Psoas muscle (tissue), 7 donors: ENCODE measurements at regions not wholly inside any gene's neighbourhood (a gene's known extent, or its start where the extent isn't known, plus 50 kb on each side); places are given as distances from the start of the nearest gene placed in this dataset.

Source experiments
- ATAC-seq, 4 donors: fragments of 200-7000 bp; cut with Tn5 transposase; one replicate each; pipeline ENCODE4 v1.9.1; 2020; ENCODE audit warnings: moderate library complexity in 3 of 4, mild to moderate bottlenecking in 2 of 4
- DNase-seq, 2 donors: peaks; one replicate each; pipeline ENCODE4 v3.0.0-alpha.2; 2020
- H3K27ac ChIP-seq: fragments of 200-600 bp; one replicate; pipeline ENCODE4 v1.8.0; 2022
- H3K27me3 ChIP-seq, 3 donors: fragments of 200-600 bp in 1 of 3; one replicate each; pipeline versions ENCODE4 v1.6.1 to v1.8.0; 2013 to 2022; ENCODE audit warnings: low read length in 2 of 3, mild to moderate bottlenecking in 2 of 3, moderate library complexity in 1 of 3; ENCODE audit not compliant: insufficient read depth in 3 of 3
- H3K36me3 ChIP-seq, 2 donors: fragments of 200-600 bp in 1 of 2; one replicate each; pipeline versions ENCODE4 v1.6.1 to v1.8.0; 2013 to 2022; ENCODE audit warnings: low read depth in 1 of 2, mild to moderate bottlenecking in 1 of 2, moderate library complexity in 1 of 2; ENCODE audit not compliant: insufficient read depth in 1 of 2
- H3K4me1 ChIP-seq: fragments of 200-600 bp; one replicate; pipeline ENCODE4 v1.8.0; 2022
- H3K4me3 ChIP-seq: fragments of 200-600 bp; one replicate; pipeline ENCODE4 v1.8.0; 2022; ENCODE audit warnings: mild to moderate bottlenecking
- H3K9me3 ChIP-seq: fragments of 200-600 bp; one replicate; pipeline ENCODE4 v1.8.0; 2022
- WGBS, 3 donors: extraction: QIAGEN DNeasy Blood & Tissue Kit; methylation state at CpG; one replicate each; pipeline versions ENCODE4 v1.1.6 to v1.1.7; 2013; 5-methylcytosine and 5-hydroxymethylcytosine counted together
- intact Hi-C, 2 donors: fragments of 100-400 bp; cut with DNase I; formaldehyde crosslinking; loops; one replicate each; pipeline versions ENCODE4 v1.11.0 to v1.14.2; 2022
- TF ChIP-seq, protein P1 (sequence below): fragments of 200-600 bp; IDR thresholded peaks from one replicate; pipeline ENCODE4 v1.8.0; 2022; ENCODE audit warnings: antibody characterized with exemption
- donor health status: healthy with polysubstance abuse.
- donor health status: DM: no; HTN: no; CAD: no; lungs with moderate emphysema.
- donor health status: Bipolar disorder and iron deficiency.
- donor health status: healthy.
- donor health status: DM: yes; HTN: yes; CAD: no.
- donor health status: DM: no; HTN: no; CAD: no.
- donor health status: DM: yes; HTN: yes; CAD: no.

DNA sequence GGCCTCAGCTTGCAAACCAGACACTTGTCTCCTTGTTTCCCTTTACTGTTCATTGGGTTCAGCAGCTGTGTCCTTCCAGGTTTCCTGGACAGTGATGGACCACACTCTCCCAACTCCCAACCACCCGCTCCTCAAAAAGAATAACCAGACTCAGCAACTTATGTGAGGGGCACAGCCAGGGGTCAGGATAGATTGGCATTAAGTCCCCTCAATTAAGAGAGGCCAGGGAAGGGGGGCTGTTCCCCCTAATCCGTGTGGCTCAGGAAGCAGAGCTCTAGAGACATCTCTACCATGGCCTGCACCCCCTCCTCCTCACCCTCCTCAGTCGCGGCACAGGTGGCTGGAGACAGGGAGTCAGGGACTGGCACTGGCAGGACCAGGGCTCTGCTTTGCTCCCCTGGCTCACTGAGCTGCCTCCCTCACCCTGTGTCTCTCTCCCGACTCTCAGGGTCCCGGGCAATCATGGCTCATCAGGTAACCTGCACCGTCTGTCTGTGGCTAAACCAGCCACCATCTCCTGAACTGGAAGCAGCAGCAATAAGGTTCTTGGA is 111.7 kb downstream of the ZNF280B start:
- H3K27me3 ChIP-seq: peaks cover 0 to 22% (median 2%) of the 10 kb centered on the region in 3 donors
- ATAC-seq: no peak

DNA sequence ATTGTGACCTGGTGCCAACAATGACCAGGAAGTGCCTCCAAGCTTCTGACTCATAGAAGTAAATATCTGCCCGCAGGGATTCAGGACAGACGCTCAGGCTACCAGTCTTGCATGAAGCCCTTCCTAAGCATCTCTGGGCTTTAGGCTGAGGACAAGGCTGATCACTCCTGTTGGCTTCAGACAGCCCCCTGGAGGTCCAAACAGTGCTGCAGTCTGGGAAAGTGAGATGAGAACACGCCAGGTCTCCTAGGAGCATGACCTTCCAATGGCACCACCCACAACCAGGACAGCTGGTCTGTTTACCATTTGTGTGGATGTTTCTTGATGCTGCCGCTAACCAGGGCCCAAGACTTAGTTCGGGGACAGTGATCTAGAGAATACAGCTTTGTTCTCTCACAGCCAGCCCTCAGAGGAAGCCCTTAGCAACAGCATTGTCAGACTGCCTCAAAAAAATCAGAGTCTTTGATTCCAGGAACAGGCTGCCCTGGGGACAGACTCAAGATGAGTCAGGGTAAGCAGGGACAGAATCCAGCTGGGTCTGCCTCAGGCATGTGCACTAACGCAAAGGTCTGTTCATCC is 111.2 kb downstream of the ZNF280B start:
- no peak overlapping the region for H3K4me3 ChIP-seq
- 15 to 37% (median 17%) methylated on average over 6 of the region's 6 CpGs for WGBS, 3 donors
- peak in 1 of 2 donors; percentile 33 for DNase-seq
- TF ChIP-seq, protein P1, sequence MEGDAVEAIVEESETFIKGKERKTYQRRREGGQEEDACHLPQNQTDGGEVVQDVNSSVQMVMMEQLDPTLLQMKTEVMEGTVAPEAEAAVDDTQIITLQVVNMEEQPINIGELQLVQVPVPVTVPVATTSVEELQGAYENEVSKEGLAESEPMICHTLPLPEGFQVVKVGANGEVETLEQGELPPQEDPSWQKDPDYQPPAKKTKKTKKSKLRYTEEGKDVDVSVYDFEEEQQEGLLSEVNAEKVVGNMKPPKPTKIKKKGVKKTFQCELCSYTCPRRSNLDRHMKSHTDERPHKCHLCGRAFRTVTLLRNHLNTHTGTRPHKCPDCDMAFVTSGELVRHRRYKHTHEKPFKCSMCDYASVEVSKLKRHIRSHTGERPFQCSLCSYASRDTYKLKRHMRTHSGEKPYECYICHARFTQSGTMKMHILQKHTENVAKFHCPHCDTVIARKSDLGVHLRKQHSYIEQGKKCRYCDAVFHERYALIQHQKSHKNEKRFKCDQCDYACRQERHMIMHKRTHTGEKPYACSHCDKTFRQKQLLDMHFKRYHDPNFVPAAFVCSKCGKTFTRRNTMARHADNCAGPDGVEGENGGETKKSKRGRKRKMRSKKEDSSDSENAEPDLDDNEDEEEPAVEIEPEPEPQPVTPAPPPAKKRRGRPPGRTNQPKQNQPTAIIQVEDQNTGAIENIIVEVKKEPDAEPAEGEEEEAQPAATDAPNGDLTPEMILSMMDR: no peak
- H3K4me1 ChIP-seq: no peaks in the 10 kb centered on the region
- intact Hi-C loops: loop anchor here (1.0 to 5.0 kb wide), 2 partner anchors 45 to 48 kb away; no protein-coding TSS in a partner anchor
- no peaks in the 10 kb centered on the region for H3K9me3 ChIP-seq
- H3K36me3 ChIP-seq: no peaks in the 10 kb centered on the region
- peak; percentile 47 to 71 (median 64) for ATAC-seq
- no peak overlapping the region for H3K27ac ChIP-seq
- H3K27me3 ChIP-seq: peaks cover 0 to 22% (median 2%) of the 10 kb centered on the region in 3 donors

More for the DNA sequence above, 111.7 kb downstream of the ZNF280B start:
- H3K4me3 ChIP-seq: no peak overlapping the region
- no peak overlapping the region for H3K27ac ChIP-seq
- 37 to 58% (median 45%) methylated on average over 7 of the region's 7 CpGs for WGBS, 3 donors
- no peaks in the 10 kb centered on the region for H3K4me1 ChIP-seq
- no peaks in the 10 kb centered on the region for H3K9me3 ChIP-seq
- no peaks in the 10 kb centered on the region for H3K36me3 ChIP-seq
- TF ChIP-seq, protein P1: no peak
- no peak for DNase-seq
- intact Hi-C loops: loop anchor here (1.0 to 5.0 kb wide), 2 partner anchors 45 to 48 kb away; no protein-coding TSS in a partner anchor

DNA sequence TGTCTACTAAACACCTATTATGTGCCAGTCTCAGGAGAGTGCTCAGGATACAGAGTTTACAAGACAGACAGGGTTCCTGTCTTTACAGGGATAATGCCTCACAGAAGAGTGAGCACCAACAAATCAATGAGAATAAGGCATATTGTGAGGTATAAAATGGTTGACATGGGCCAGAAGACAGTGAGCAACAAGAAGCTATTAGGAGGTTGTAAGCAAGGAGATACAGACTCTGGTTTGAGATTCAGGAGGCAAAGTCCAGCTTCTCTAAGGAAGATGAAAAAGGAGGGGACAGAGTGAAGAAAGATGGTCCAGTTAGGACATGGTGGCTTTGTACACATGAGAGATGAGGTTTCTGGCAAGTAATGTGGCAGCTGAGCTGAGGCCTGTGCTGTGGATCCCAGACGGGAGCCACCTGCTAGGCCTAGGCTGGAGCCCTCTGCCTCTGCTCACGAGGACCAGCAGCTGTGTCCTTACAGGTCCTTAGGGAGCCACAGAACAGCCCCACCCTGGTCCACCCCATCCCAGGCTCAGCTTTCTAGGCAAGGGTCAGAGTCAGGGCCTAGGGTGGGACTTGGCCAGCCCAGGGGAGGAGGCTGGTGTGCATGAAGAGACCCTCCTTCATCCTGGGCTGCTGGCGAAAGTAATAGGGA is 110.5 kb downstream of the ZNF280B start:
- DNase-seq (no peak), ATAC-seq (peak in 1 of 4 donors; percentile 37)
- no peaks in the 10 kb centered on the region for H3K4me1 ChIP-seq
- H3K9me3 ChIP-seq: no peaks in the 10 kb centered on the region
- H3K4me3 ChIP-seq: no peak overlapping the region
- peaks cover 0 to 22% (median 2%) of the 10 kb centered on the region in 3 donors for H3K27me3 ChIP-seq
- TF ChIP-seq, protein P1: no peak
- intact Hi-C loops: loop anchor here (1.0 to 5.0 kb wide), 2 partner anchors 46 to 49 kb away; no protein-coding TSS in a partner anchor
- no peaks in the 10 kb centered on the region for H3K36me3 ChIP-seq
- WGBS, 3 donors: 55 to 63% (median 62%) methylated on average over 3 of the region's 3 CpGs
- H3K27ac ChIP-seq: no peak overlapping the region

- 88 to 92% (median 89%) methylated on average over 5 of the region's 5 CpGs for WGBS, 3 donors
- ATAC-seq: no peak
- intact Hi-C loops: loop anchor here in 1 of 2 donors (5.0 kb wide), 1 partner anchor 46 kb away; no protein-coding TSS in a partner anchor
- no peaks in the 10 kb centered on the region for H3K9me3 ChIP-seq
- no peaks in the 10 kb centered on the region for H3K4me1 ChIP-seq
- no peak overlapping the region for H3K27ac ChIP-seq
- no peak overlapping the region for H3K4me3 ChIP-seq
- DNase-seq: no peak
- H3K36me3 ChIP-seq: no peaks in the 10 kb centered on the region
- peaks cover 0 to 22% (median 0%) of the 10 kb centered on the region in 3 donors for H3K27me3 ChIP-seq
- TF ChIP-seq, protein P1: no peak
Observed at GRCh38 chr22:22398530-22399327, 109.8 kb downstream of the ZNF280B start.
